ENCODE measurements at regions not wholly inside any gene's neighbourhood (a gene's known extent, or its start where the extent isn't known, plus 50 kb on each side); places are given as distances from the start of the nearest gene placed in this dataset.

- Histone ChIP-seq H3K27me3 (peaks cover 0 to 40% (median 0%) of the 10 kb centered on the region in 4 donors), H3K9me3 (no peaks in the 10 kb centered on the region), H3K36me3 (no peaks in the 10 kb centered on the region), H3K27ac (no peak overlapping the region), H3K4me1 (no peaks in the 10 kb centered on the region), H3K4me3 (no peak overlapping the region)
- intact Hi-C loops (cut with DNase I): no loop called here
- no peak for DNase-seq
- TF ChIP-seq CTCF (IDR thresholded peaks at IDR 0.05): no peak
- no peak for TF ChIP-seq POLR2A (IDR thresholded peaks at IDR 0.05)
These were observed 185.3 kb downstream of the TJP1 start for GRCh38 chr15:29636921-29637320.

GRCh38 chr15:29636140-29636539 is 186.1 kb downstream of the TJP1 start:
- peaks cover 0 to 48% (median 0%) of the 10 kb centered on the region in 4 donors for H3K27me3 ChIP-seq
- intact Hi-C loops (cut with DNase I): no loop called here
- no peak overlapping the region for H3K27ac ChIP-seq
- no peaks in the 10 kb centered on the region for H3K36me3 ChIP-seq
- TF ChIP-seq CTCF (IDR thresholded peaks at IDR 0.05) (no peak), POLR2A (IDR thresholded peaks at IDR 0.05) (no peak)
- WGBS, 2 donors: 34 to 75% methylated on average over 4 to 5 of the region's 13 CpGs
- no peak overlapping the region for H3K4me3 ChIP-seq
- H3K4me1 ChIP-seq: no peaks in the 10 kb centered on the region
- no peak for DNase-seq
- H3K9me3 ChIP-seq: no peaks in the 10 kb centered on the region

- Histone ChIP-seq H3K9me3 (no peaks in the 10 kb centered on the region), H3K27me3 (peaks cover 0 to 48% (median 0%) of the 10 kb centered on the region in 4 donors), H3K4me1 (no peaks in the 10 kb centered on the region), H3K4me3 (no peak overlapping the region), H3K36me3 (no peaks in the 10 kb centered on the region), H3K27ac (no peak overlapping the region)
- intact Hi-C loops (cut with DNase I): no loop called here
- no peak for DNase-seq
- 77 to 81% methylated on average over 8 to 9 of the region's 9 CpGs for WGBS, 2 donors
- no peak for TF ChIP-seq CTCF (IDR thresholded peaks at IDR 0.05)
- TF ChIP-seq POLR2A (IDR thresholded peaks at IDR 0.05): no peak
These were observed 186.7 kb downstream of the TJP1 start for GRCh38 chr15:29635513-29636098.

- DNase-seq: no peak
These were observed 188.3 kb downstream of the TJP1 start for GRCh38 chr15:29633971-29634370.

More at GRCh38 chr15:29633971-29634370, 188.3 kb downstream of the TJP1 start:
- 50 to 62% methylated on average over 2 to 3 of the region's 7 CpGs for WGBS, 2 donors
- Histone ChIP-seq H3K4me1 (no peaks in the 10 kb centered on the region), H3K36me3 (no peaks in the 10 kb centered on the region), H3K4me3 (no peak overlapping the region), H3K27ac (no peak overlapping the region), H3K9me3 (no peaks in the 10 kb centered on the region), H3K27me3 (peaks cover 0 to 48% (median 0%) of the 10 kb centered on the region in 4 donors)
- TF ChIP-seq CTCF (IDR thresholded peaks at IDR 0.05) (no peak), POLR2A (IDR thresholded peaks at IDR 0.05) (no peak)
- intact Hi-C loops (cut with DNase I): no loop called here
